GM23338 (cell line): ENCODE measurements at regions not wholly inside any gene's neighbourhood (a gene's known extent, or its start where the extent isn't known, plus 50 kb on each side); places are given as distances from the start of the nearest gene placed in this dataset.

ENCODE experiments used
- CREB1 ChIP-seq: fragments of 250-450 bp; sonication (Bioruptor Pico); IDR thresholded peaks from 2 replicates; pipeline ENCODE4 v1.5.0; 2020; ENCODE audit warnings: low read depth, mild to moderate bottlenecking, moderate library complexity
- CTCF ChIP-seq, 2 experiments: fragments of 200-600 bp in 1 of 2; sonication (generic) in 1 of 2; conservative IDR thresholded peaks; 2 replicates each; pipeline versions ENCODE4 v1.5.1 to v1.6.1; 2016 to 2017; ENCODE audit warnings: antibody characterized with exemption in 2 of 2, low read depth in 2 of 2, mild to moderate bottlenecking in 2 of 2, moderate library complexity in 1 of 2
- ETS1 ChIP-seq: IDR thresholded peaks from 2 replicates; pipeline ENCODE4 v1.6.1; 2016; ENCODE audit warnings: antibody characterized with exemption
- EZH2 ChIP-seq: fragments of 200-600 bp; sonication (generic); IDR thresholded peaks from one replicate; pipeline ENCODE4 v1.8.0; 2017; ENCODE audit warnings: antibody characterized with exemption, mild to moderate bottlenecking, low read depth; ENCODE audit not compliant: unreplicated experiment
- EZH2phosphoT487 ChIP-seq: fragments of 200-600 bp; sonication (generic); IDR thresholded peaks from one replicate; pipeline ENCODE4 v1.8.1; 2018; ENCODE audit warnings: antibody characterized with exemption; ENCODE audit not compliant: unreplicated experiment
- JUNB ChIP-seq: IDR thresholded peaks from one replicate; pipeline ENCODE4 v1.6.1; 2016; ENCODE audit warnings: antibody characterized with exemption; ENCODE audit not compliant: unreplicated experiment
- NANOG ChIP-seq: IDR thresholded peaks from 2 replicates; pipeline ENCODE4 v1.6.1; 2016; ENCODE audit warnings: antibody characterized with exemption, borderline replicate concordance
- POLR2AphosphoS5 ChIP-seq: IDR thresholded peaks from 2 replicates; pipeline ENCODE4 v1.6.1; 2016; ENCODE audit warnings: antibody characterized with exemption, low read depth
- REST ChIP-seq: IDR thresholded peaks from one replicate; pipeline ENCODE4 v1.6.1; 2018; ENCODE audit warnings: antibody characterized with exemption; ENCODE audit not compliant: unreplicated experiment
- STAT1 ChIP-seq: IDR thresholded peaks from one replicate; pipeline ENCODE4 v1.6.1; 2016; ENCODE audit warnings: antibody characterized with exemption; ENCODE audit not compliant: unreplicated experiment
- ZNF114 ChIP-seq: fragments of 250-450 bp; sonication (Bioruptor Pico); IDR thresholded peaks from 2 replicates; pipeline ENCODE4 v1.5.0; 2020; ENCODE audit warnings: mild to moderate bottlenecking, moderate library complexity
- ZNF331 ChIP-seq: fragments of 250-450 bp; sonication (Bioruptor Pico); IDR thresholded peaks from 2 replicates; pipeline ENCODE4 v1.5.0; 2020; ENCODE audit warnings: low read depth, mild to moderate bottlenecking, moderate library complexity
- ZNF462 ChIP-seq: fragments of 250-450 bp; sonication (Bioruptor Pico); IDR thresholded peaks from 2 replicates; pipeline ENCODE4 v1.5.0; 2020; ENCODE audit warnings: mild to moderate bottlenecking, moderate library complexity

GRCh38 chr1:58248072-58248471, 298.5 kb downstream of the OMA1 start:
- TF ChIP-seq CTCF (conservative IDR thresholded peaks at IDR 0.05; ENCODE audit: low read depth in 2 of 2): no peak
- TF ChIP-seq EZH2phosphoT487: no peak
- TF ChIP-seq STAT1: no peak
- TF ChIP-seq POLR2AphosphoS5: no peak
- no peak for TF ChIP-seq NANOG
- no peak for TF ChIP-seq EZH2
- no peak for TF ChIP-seq REST
- no peak for TF ChIP-seq ZNF331 (CRISPR knock-in tag)
- TF ChIP-seq JUNB: no peak
- TF ChIP-seq CREB1 (CRISPR knock-in tag): no peak
- TF ChIP-seq ZNF114: no peak
- TF ChIP-seq ETS1: no peak
- no peak for TF ChIP-seq ZNF462
